ENCODE measurements at regions not wholly inside any gene's neighbourhood (a gene's known extent, or its start where the extent isn't known, plus 50 kb on each side); places are given as distances from the start of the nearest gene placed in this dataset.
A peak's percentile ranks its signal among the peaks of the same experiment; 100 is the strongest.

DNA sequence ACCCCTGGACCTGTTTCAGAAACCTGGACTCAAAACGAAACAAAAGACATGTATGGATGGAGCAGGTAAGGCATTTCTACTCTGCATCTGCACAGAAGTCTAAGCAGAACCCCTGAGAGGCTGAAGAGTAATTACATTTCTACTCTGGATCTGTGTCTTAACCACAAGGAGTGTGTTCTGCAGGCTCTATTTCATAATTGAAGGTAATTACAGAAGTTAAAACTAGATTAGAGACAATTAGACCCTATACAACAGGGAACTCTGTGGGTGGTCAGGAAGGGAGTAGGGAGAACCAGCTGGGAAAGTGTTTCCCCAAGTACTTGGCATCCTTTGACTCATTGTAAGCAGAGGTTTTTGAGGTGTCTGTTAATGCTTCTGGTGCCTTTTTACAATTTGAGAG lies 69.8 kb downstream of the IGSF1 start:
- no peaks in the 10 kb centered on the region for H3K36me3 Mint-ChIP-seq (ENCODE audit: low read depth)
- H3K9me3 Mint-ChIP-seq = no peaks in the 10 kb centered on the region
- peaks cover 7% of the 10 kb centered on the region for H3K4me1 Mint-ChIP-seq
- TF ChIP-seq, protein P1, sequence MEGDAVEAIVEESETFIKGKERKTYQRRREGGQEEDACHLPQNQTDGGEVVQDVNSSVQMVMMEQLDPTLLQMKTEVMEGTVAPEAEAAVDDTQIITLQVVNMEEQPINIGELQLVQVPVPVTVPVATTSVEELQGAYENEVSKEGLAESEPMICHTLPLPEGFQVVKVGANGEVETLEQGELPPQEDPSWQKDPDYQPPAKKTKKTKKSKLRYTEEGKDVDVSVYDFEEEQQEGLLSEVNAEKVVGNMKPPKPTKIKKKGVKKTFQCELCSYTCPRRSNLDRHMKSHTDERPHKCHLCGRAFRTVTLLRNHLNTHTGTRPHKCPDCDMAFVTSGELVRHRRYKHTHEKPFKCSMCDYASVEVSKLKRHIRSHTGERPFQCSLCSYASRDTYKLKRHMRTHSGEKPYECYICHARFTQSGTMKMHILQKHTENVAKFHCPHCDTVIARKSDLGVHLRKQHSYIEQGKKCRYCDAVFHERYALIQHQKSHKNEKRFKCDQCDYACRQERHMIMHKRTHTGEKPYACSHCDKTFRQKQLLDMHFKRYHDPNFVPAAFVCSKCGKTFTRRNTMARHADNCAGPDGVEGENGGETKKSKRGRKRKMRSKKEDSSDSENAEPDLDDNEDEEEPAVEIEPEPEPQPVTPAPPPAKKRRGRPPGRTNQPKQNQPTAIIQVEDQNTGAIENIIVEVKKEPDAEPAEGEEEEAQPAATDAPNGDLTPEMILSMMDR (IDR thresholded peaks at IDR 0.05; ENCODE audit: unreplicated experiment in 3 of 3) = no peak
- H3K27me3 Mint-ChIP-seq (ENCODE audit: low read depth) = no peaks in the 10 kb centered on the region
- H3K4me3 Mint-ChIP-seq = no peak overlapping the region
- no peak overlapping the region for H3K27ac Mint-ChIP-seq

DNA sequence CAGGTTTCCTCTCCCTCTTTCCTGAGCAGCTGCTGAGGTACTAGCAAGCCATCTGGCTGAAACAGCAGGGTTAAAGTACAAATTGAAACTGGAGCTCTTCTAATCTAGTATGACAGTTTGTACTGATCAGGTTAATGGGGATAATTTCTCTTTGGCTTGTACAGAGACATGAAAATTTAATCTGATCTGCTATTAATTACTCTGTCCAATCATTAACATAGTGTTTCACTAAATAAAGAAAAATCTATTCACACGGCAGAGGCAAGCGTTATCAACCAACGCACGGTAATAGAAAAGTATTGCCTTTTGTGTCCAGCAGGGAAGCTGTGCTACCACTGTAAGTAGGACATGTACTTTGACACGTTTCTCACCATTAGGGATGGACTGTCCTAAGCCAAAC lies 71.1 kb downstream of the IGSF1 start:
- TF ChIP-seq, protein P1 (IDR thresholded peaks at IDR 0.05; ENCODE audit: unreplicated experiment in 3 of 3) = peak in 1 of 3 experiments; percentile 11
- Mint-ChIP-seq H3K27me3 (ENCODE audit: low read depth) (peaks cover under 1% of the 10 kb centered on the region), H3K4me3 (no peak overlapping the region), H3K4me1 (peaks cover 7% of the 10 kb centered on the region), H3K27ac (peak overlapping the region in 1 of 3 experiments; percentile 42), H3K36me3 (ENCODE audit: low read depth) (no peaks in the 10 kb centered on the region), H3K9me3 (no peaks in the 10 kb centered on the region)

DNA sequence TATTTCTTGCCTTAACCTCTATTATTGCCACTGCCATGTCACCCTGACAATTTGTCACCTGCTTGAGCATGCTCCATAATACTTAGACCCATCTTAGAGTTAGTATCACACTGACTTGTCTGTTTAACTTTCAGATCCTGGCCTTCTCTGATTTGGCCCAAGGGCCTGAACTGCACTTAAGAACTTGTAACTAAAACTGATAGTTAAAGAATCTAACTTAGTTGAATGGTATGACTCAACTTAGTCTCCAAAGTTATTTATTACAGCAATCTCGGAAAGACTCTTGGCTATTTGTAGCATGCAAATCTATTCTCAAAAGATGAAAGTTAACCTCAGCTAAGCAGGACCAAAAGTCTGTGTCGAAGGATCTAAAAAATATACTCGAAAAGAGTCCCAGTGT lies 72.3 kb downstream of the IGSF1 start:
- Mint-ChIP-seq H3K4me1 (peaks cover 7% of the 10 kb centered on the region), H3K27me3 (ENCODE audit: low read depth) (peaks cover 4% of the 10 kb centered on the region), H3K27ac (no peak overlapping the region), H3K9me3 (no peaks in the 10 kb centered on the region), H3K4me3 (no peak overlapping the region), H3K36me3 (ENCODE audit: low read depth) (no peaks in the 10 kb centered on the region)
- TF ChIP-seq, protein P1 (IDR thresholded peaks at IDR 0.05; ENCODE audit: unreplicated experiment in 3 of 3) = no peak

DNA sequence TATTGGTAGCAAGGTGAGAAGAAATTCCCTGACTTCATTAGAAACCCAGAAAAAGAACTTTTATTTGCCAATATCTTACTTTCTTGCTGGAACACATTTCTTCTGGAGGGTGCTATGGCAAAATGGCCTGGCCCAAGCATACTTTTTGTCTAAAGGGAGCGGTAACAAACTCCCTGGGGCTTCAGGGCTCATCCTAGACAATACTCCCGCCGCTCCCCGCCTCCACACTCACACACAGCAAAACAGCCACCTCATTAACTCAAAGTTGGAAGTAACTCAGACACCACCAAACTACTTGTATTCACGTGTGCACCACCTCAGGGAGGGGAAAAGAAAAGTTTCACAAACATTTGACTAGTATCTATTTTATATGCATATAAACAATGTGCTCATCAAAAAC lies 75.7 kb downstream of the IGSF1 start:
- no peak overlapping the region for H3K4me3 Mint-ChIP-seq
- H3K27ac Mint-ChIP-seq = no peak overlapping the region
- no peaks in the 10 kb centered on the region for H3K36me3 Mint-ChIP-seq (ENCODE audit: low read depth)
- peaks cover 11% of the 10 kb centered on the region for H3K27me3 Mint-ChIP-seq (ENCODE audit: low read depth)
- TF ChIP-seq, protein P1 (IDR thresholded peaks at IDR 0.05; ENCODE audit: unreplicated experiment in 3 of 3) = no peak
- no peaks in the 10 kb centered on the region for H3K9me3 Mint-ChIP-seq
- peaks cover 7% of the 10 kb centered on the region for H3K4me1 Mint-ChIP-seq

DNA sequence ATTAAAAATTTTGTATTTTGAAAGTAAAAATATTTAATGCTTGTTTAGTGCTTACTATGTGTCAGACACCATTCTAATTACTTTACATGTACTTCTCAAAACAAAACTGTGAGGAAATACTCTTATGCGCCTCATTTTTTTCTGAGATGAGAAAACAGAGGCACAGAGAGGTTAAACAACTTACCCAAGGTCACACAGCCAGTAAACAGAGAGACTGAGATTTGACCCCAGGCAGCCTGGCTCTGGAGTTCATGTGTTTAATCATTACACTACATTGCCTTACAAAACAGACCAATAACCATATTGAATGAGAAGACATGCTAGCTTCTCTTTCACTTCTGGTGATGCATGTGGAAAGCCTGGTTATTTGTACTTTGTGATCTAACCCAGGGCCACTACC lies 86.3 kb downstream of the IGSF1 start:
- Mint-ChIP-seq H3K27me3 (ENCODE audit: low read depth) (no peaks in the 10 kb centered on the region), H3K27ac (no peak overlapping the region), H3K4me1 (peaks cover 5% of the 10 kb centered on the region), H3K36me3 (ENCODE audit: low read depth) (no peaks in the 10 kb centered on the region), H3K9me3 (no peaks in the 10 kb centered on the region), H3K4me3 (no peak overlapping the region)
- TF ChIP-seq, protein P1 (IDR thresholded peaks at IDR 0.05; ENCODE audit: unreplicated experiment in 3 of 3) = no peak

DNA sequence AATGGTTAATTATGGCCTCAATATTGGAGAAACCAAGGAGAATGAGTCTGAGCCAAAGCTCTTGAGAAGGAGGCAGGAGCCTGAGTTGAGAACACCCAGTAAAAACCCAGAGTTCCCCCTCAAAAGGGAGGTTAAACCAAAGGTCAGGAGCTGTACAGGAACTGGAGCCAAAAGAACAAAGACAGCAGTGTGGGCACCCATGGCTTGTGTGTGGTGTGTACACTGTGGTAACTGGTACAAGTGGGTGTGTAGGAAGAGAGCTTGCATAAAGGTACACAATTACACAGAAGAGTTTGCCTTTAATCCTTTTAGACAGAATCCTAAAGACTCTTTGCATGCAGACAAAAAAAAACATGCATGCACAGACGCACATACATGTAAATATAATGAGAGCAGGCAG lies 87.1 kb downstream of the IGSF1 start:
- Mint-ChIP-seq H3K36me3 (ENCODE audit: low read depth) (no peaks in the 10 kb centered on the region), H3K27me3 (ENCODE audit: low read depth) (no peaks in the 10 kb centered on the region), H3K27ac (no peak overlapping the region), H3K9me3 (no peaks in the 10 kb centered on the region), H3K4me1 (peaks cover 5% of the 10 kb centered on the region), H3K4me3 (no peak overlapping the region)
- TF ChIP-seq, protein P1 (IDR thresholded peaks at IDR 0.05; ENCODE audit: unreplicated experiment in 3 of 3) = no peak
